Natural killer cell (primary cell): ENCODE measurements at regions not wholly inside any gene's neighbourhood (a gene's known extent, or its start where the extent isn't known, plus 50 kb on each side); places are given as distances from the start of the nearest gene placed in this dataset.

Experiments
- ATAC-seq, 3 donors: fragments of 150-1000 bp in 2 of 3; fragments of 200-7000 bp in 1 of 3; cut with Tn5 transposase; 1 replicate in 1 of 3; 2 replicates in 2 of 3; pipeline ENCODE4 v1.10.0; 2021; ENCODE audit warnings: mild to moderate bottlenecking in 2 of 3, moderate library complexity in 2 of 3
- DNase-seq, 2 donors: peaks; one replicate each; pipeline versions ENCODE4 v3.0.0 to v3.0.0-alpha.2; 2013 to 2021; ENCODE audit warnings: mixed read lengths in 1 of 2
- H3K27ac ChIP-seq: one replicate; pipeline ENCODE4 v1.5.1; 2013; ENCODE audit warnings: mild to moderate bottlenecking, low read length
- H3K27me3 ChIP-seq: one replicate; pipeline ENCODE4 v1.6.1; 2013; ENCODE audit warnings: low read length; ENCODE audit not compliant: control insufficient read depth, insufficient read depth
- H3K36me3 ChIP-seq: one replicate; pipeline ENCODE4 v1.6.1; 2013; ENCODE audit warnings: low read length; ENCODE audit not compliant: control insufficient read depth, insufficient read depth
- H3K4me1 ChIP-seq: one replicate; pipeline ENCODE4 v1.6.1; 2013; ENCODE audit warnings: low read length; ENCODE audit not compliant: control insufficient read depth, insufficient read depth
- H3K4me3 ChIP-seq: one replicate; pipeline ENCODE4 v1.5.1; 2013; ENCODE audit warnings: low read length
- H3K9me3 ChIP-seq: one replicate; pipeline ENCODE4 v1.6.1; 2013; ENCODE audit warnings: low read length; ENCODE audit not compliant: control insufficient read depth, insufficient read depth
- H3K27ac Mint-ChIP-seq, 2 donors: one replicate each; pipeline ENCODE4 v1.8.0; 2022; ENCODE audit warnings: mild to moderate bottlenecking in 2 of 2, mixed read lengths in 2 of 2, moderate library complexity in 1 of 2
- H3K27me3 Mint-ChIP-seq, 2 donors: one replicate each; pipeline ENCODE4 v1.8.0; 2022; ENCODE audit warnings: low read depth in 2 of 2, mixed read lengths in 2 of 2
- H3K36me3 Mint-ChIP-seq: one replicate; pipeline ENCODE4 v1.8.0; 2022; ENCODE audit warnings: mixed read lengths
- H3K4me1 Mint-ChIP-seq, 2 donors: one replicate each; pipeline ENCODE4 v1.8.0; 2022; ENCODE audit warnings: mixed read lengths in 2 of 2
- H3K4me3 Mint-ChIP-seq: one replicate; pipeline ENCODE4 v1.8.0; 2022; ENCODE audit warnings: mild to moderate bottlenecking, moderate library complexity, mixed read lengths
- H3K9me3 Mint-ChIP-seq, 2 donors: one replicate each; pipeline ENCODE4 v1.8.0; 2022; ENCODE audit warnings: mixed read lengths in 2 of 2
- WGBS: methylation state at CpG from one replicate; pipeline ENCODE4 v1.1.7; 2013; ENCODE audit warnings: missing lambda C conversion rate; ENCODE audit not compliant: insufficient coverage; 5-methylcytosine and 5-hydroxymethylcytosine counted together
- intact Hi-C: fragments of 100-400 bp; cut with micrococcal nuclease; formaldehyde crosslinking; loops from one replicate; pipeline ENCODE4 v1.14.2; 2022
- TF ChIP-seq, protein P1 (sequence below): fragments of 200-600 bp; IDR thresholded peaks from one replicate; pipeline ENCODE4 v1.8.0; 2022; ENCODE audit warnings: antibody characterized with exemption

DNA sequence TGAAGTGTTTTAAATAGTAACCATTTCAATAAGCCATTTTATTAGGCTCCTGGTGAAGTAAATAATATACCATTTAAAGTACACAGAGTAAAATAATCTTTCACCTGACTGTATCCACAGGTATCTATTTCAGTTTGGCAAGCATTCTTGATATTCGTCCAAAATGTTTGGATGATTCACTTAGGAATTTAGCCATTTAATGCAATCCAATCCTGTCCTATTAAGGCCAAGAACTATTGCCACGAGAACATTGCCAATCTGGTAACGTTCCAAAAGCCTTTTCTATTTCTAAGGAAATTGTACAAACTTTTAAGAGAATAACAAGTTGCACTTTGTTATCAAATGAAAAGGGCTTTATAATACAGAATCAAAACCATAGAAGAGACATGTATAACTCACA lies 209.8 kb upstream of the THRB start:
- no peak overlapping the region for H3K27ac ChIP-seq
- 90% methylated on average over 3 of the region's 3 CpGs for WGBS
- no peak for DNase-seq
- H3K9me3 ChIP-seq: no peaks in the 10 kb centered on the region
- Mint-ChIP-seq H3K27me3 (peaks cover 18 to 37% of the 10 kb centered on the region in 2 donors), H3K9me3 (no peaks in the 10 kb centered on the region), H3K4me1 (peaks cover 8% of the 10 kb centered on the region in 2 donors), H3K36me3 (peaks cover 10% of the 10 kb centered on the region), H3K27ac (no peak overlapping the region), H3K4me3 (no peak overlapping the region)
- TF ChIP-seq, protein P1, sequence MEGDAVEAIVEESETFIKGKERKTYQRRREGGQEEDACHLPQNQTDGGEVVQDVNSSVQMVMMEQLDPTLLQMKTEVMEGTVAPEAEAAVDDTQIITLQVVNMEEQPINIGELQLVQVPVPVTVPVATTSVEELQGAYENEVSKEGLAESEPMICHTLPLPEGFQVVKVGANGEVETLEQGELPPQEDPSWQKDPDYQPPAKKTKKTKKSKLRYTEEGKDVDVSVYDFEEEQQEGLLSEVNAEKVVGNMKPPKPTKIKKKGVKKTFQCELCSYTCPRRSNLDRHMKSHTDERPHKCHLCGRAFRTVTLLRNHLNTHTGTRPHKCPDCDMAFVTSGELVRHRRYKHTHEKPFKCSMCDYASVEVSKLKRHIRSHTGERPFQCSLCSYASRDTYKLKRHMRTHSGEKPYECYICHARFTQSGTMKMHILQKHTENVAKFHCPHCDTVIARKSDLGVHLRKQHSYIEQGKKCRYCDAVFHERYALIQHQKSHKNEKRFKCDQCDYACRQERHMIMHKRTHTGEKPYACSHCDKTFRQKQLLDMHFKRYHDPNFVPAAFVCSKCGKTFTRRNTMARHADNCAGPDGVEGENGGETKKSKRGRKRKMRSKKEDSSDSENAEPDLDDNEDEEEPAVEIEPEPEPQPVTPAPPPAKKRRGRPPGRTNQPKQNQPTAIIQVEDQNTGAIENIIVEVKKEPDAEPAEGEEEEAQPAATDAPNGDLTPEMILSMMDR: no peak
- H3K4me3 ChIP-seq: no peak overlapping the region
- no peaks in the 10 kb centered on the region for H3K27me3 ChIP-seq
- no peaks in the 10 kb centered on the region for H3K36me3 ChIP-seq
- no peak for ATAC-seq
- peaks cover 6% of the 10 kb centered on the region for H3K4me1 ChIP-seq
- intact Hi-C loops: no loop called here

DNA sequence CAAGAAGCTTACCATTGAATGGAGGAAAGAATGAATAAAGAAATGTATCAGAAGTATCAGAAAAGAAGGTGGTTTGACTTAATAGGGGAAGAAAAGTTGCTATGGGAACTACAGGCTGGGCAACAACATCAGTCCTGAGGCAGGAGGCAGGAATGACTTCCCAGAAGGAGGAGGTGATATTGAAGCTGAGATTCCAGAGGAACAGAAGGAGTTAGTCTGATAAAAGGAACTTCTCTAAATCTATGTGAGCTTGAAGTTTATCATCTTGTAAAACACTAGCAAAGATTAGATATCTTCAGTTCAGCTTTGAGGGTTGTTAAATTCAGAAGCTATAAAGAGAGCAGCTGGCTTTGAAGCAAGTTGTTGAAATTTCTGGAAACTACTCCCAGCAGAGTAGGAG lies 213.3 kb upstream of the THRB start:
- H3K27me3 Mint-ChIP-seq: peaks cover 19 to 29% of the 10 kb centered on the region in 2 donors
- no peaks in the 10 kb centered on the region for H3K9me3 ChIP-seq
- no peaks in the 10 kb centered on the region for H3K27me3 ChIP-seq
- no peak overlapping the region for H3K4me3 Mint-ChIP-seq
- H3K36me3 Mint-ChIP-seq: peaks cover 10% of the 10 kb centered on the region
- no peak overlapping the region for H3K27ac ChIP-seq
- no peak for ATAC-seq
- H3K36me3 ChIP-seq: no peaks in the 10 kb centered on the region
- H3K4me3 ChIP-seq: no peak overlapping the region
- intact Hi-C loops: no loop called here
- TF ChIP-seq, protein P1: no peak
- H3K9me3 Mint-ChIP-seq: no peaks in the 10 kb centered on the region
- DNase-seq: no peak
- H3K4me1 Mint-ChIP-seq: no peaks in the 10 kb centered on the region
- H3K4me1 ChIP-seq: no peaks in the 10 kb centered on the region
- no peak overlapping the region for H3K27ac Mint-ChIP-seq

DNA sequence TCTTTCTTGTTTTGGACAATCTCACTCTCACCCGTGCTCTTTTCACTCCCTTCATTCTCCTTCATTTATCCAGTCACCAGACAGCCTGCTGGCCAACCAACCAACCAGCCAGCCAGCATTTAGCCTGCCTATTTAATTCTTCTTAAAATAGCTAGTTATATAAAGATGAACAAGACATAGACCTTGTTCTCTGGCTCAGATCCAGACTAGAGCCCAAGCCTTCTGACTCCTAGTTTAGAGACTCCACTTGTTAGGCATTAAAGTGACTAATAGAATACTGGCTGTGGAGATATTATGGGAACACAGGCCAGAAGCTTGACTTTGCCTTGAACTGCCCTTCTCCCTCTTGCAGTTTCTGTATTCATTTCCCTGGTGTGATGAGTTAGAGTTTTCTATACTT lies 215.3 kb upstream of the THRB start:
- Histone ChIP-seq H3K27me3 (no peaks in the 10 kb centered on the region), H3K4me3 (no peak overlapping the region), H3K36me3 (no peaks in the 10 kb centered on the region), H3K4me1 (no peaks in the 10 kb centered on the region), H3K27ac (no peak overlapping the region), H3K9me3 (no peaks in the 10 kb centered on the region)
- Mint-ChIP-seq H3K4me1 (no peaks in the 10 kb centered on the region), H3K4me3 (no peak overlapping the region), H3K36me3 (peaks cover 10% of the 10 kb centered on the region), H3K9me3 (no peaks in the 10 kb centered on the region), H3K27me3 (peaks cover 15 to 35% of the 10 kb centered on the region in 2 donors), H3K27ac (no peak overlapping the region)
- TF ChIP-seq, protein P1: no peak
- intact Hi-C loops: no loop called here
- no peak for ATAC-seq
- DNase-seq: no peak
- WGBS: 94% methylated on average over 1 of the region's 1 CpG

DNA sequence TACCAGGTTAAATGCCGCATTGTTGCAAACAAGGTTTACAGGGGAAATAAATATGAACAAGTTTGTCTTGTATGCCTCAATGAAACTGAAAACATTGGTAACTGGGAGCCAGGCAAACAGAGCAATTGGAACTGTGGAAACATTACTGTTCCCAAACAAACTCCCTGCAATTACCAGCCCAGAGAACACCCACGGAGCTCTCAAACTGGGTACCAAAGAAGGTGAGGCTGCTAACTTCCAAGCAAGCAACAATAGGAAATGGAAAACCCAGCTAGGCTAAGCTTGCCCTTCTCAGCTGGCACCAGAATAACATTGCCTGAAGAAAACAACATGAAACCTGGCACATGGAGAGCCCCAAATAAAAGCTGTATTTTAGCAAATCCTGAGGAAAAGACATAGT lies 218.9 kb upstream of the THRB start:
- H3K4me1 Mint-ChIP-seq: no peaks in the 10 kb centered on the region
- H3K4me1 ChIP-seq: no peaks in the 10 kb centered on the region
- no peak overlapping the region for H3K27ac Mint-ChIP-seq
- intact Hi-C loops: no loop called here
- no peak overlapping the region for H3K27ac ChIP-seq
- H3K9me3 Mint-ChIP-seq: no peaks in the 10 kb centered on the region
- H3K36me3 ChIP-seq: no peaks in the 10 kb centered on the region
- WGBS: 85% methylated on average over 2 of the region's 2 CpGs
- TF ChIP-seq, protein P1: no peak
- H3K27me3 ChIP-seq: no peaks in the 10 kb centered on the region
- no peak for ATAC-seq
- H3K36me3 Mint-ChIP-seq: no peaks in the 10 kb centered on the region
- no peak for DNase-seq
- no peaks in the 10 kb centered on the region for H3K9me3 ChIP-seq
- no peak overlapping the region for H3K4me3 Mint-ChIP-seq
- H3K4me3 ChIP-seq: no peak overlapping the region
- H3K27me3 Mint-ChIP-seq: peaks cover 6 to 13% of the 10 kb centered on the region in 2 donors
